ENCODE measurements at regions not wholly inside any gene's neighbourhood (a gene's known extent, or its start where the extent isn't known, plus 50 kb on each side); places are given as distances from the start of the nearest gene placed in this dataset.

DNA sequence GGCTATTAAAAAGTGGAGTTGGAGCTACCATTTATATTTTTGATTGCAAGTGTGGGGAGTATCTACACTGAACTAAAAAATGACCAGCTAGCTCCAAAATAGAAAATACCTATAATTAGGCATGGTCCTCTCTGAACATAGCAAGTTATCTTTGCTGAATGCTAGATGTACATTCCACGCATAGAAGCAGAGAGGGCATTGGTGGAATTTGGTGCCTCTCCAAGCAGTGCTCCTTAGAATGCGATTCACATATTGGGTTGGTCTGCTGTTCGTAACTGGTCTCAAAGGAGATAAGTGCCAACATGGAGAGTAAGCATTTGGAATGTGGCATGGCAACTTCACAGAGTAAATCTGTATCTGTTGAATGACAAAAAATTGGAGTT, 196.2 kb downstream of the PTN start:
- H3K4me3 ChIP-seq (ENCODE audit: low read length), result no peak overlapping the region
- DNase-seq, result no peak
- no peak for ATAC-seq
- intact Hi-C loops (cut with DNase I), result no loop called here
- no peaks in the 10 kb centered on the region for H3K27me3 ChIP-seq (ENCODE audit: control insufficient read depth, insufficient read depth)
- no peaks in the 10 kb centered on the region for H3K9me3 ChIP-seq (ENCODE audit: control insufficient read depth, low read length)
- peaks cover 2% of the 10 kb centered on the region for H3K4me1 ChIP-seq (ENCODE audit: control insufficient read depth, insufficient read depth, low read length)
- WGBS, result 70% methylated on average over 3 of the region's 3 CpGs
- no peak overlapping the region for H3K27ac ChIP-seq (ENCODE audit: low read length)

GRCh38 chr7:137146552-137147337, 196.8 kb downstream of the PTN start:
- Histone ChIP-seq H3K4me3 (ENCODE audit: low read length) (no peak overlapping the region), H3K27ac (ENCODE audit: low read length) (no peak overlapping the region), H3K9me3 (ENCODE audit: control insufficient read depth, low read length) (no peaks in the 10 kb centered on the region), H3K27me3 (ENCODE audit: control insufficient read depth, insufficient read depth) (no peaks in the 10 kb centered on the region), H3K4me1 (ENCODE audit: control insufficient read depth, insufficient read depth, low read length) (peaks cover 2% of the 10 kb centered on the region)
- ATAC-seq (no peak), DNase-seq (no peak)
- WGBS, result 89% methylated on average over 8 of the region's 8 CpGs
- intact Hi-C loops (cut with DNase I), result no loop called here

- DNase-seq (no peak), ATAC-seq (no peak)
- Histone ChIP-seq H3K4me1 (ENCODE audit: control insufficient read depth, insufficient read depth, low read length) (peaks cover 2% of the 10 kb centered on the region), H3K4me3 (ENCODE audit: low read length) (no peak overlapping the region), H3K27me3 (ENCODE audit: control insufficient read depth, insufficient read depth) (no peaks in the 10 kb centered on the region), H3K27ac (ENCODE audit: low read length) (no peak overlapping the region), H3K9me3 (ENCODE audit: control insufficient read depth, low read length) (no peaks in the 10 kb centered on the region)
- intact Hi-C loops (cut with DNase I), result no loop called here
- WGBS, result 52% methylated on average over 1 of the region's 1 CpG
These were observed 197.5 kb downstream of the PTN start for GRCh38 chr7:137146012-137146455.

DNA sequence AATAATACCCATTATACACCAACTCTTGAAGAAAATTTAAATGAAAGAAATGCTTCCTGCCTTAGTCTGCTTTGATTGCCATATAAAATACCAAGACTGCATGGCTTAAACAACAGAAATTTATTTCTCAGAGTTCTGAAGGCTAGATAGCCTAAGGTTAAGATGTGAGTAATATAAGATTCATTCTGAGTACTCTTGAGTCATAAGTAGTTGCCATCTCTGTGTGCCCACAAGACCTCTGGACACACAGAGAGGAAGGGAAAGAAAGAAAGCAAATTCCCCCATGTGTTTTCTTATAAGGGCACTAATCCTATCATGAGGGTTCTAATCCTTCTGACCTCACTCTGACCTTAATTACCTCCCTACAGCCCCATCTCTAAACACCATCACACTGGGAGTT, 201.2 kb downstream of the PTN start:
- DNase-seq, result no peak
- no peaks in the 10 kb centered on the region for H3K9me3 ChIP-seq (ENCODE audit: control insufficient read depth, low read length)
- peaks cover 1% of the 10 kb centered on the region for H3K4me1 ChIP-seq (ENCODE audit: control insufficient read depth, insufficient read depth, low read length)
- H3K4me3 ChIP-seq (ENCODE audit: low read length), result no peak overlapping the region
- no peak for ATAC-seq
- intact Hi-C loops (cut with DNase I), result no loop called here
- H3K27me3 ChIP-seq (ENCODE audit: control insufficient read depth, insufficient read depth), result no peaks in the 10 kb centered on the region
- no peak overlapping the region for H3K27ac ChIP-seq (ENCODE audit: low read length)

- ATAC-seq (no peak), DNase-seq (no peak)
- Histone ChIP-seq H3K4me1 (ENCODE audit: control insufficient read depth, insufficient read depth, low read length) (no peaks in the 10 kb centered on the region), H3K27me3 (ENCODE audit: control insufficient read depth, insufficient read depth) (no peaks in the 10 kb centered on the region), H3K27ac (ENCODE audit: low read length) (no peak overlapping the region), H3K9me3 (ENCODE audit: control insufficient read depth, low read length) (no peaks in the 10 kb centered on the region), H3K4me3 (ENCODE audit: low read length) (no peak overlapping the region)
- intact Hi-C loops (cut with DNase I), result no loop called here
- WGBS, result 69% methylated on average over 3 of the region's 3 CpGs
These were observed 207.7 kb downstream of the PTN start for GRCh38 chr7:137135654-137136350.

DNA sequence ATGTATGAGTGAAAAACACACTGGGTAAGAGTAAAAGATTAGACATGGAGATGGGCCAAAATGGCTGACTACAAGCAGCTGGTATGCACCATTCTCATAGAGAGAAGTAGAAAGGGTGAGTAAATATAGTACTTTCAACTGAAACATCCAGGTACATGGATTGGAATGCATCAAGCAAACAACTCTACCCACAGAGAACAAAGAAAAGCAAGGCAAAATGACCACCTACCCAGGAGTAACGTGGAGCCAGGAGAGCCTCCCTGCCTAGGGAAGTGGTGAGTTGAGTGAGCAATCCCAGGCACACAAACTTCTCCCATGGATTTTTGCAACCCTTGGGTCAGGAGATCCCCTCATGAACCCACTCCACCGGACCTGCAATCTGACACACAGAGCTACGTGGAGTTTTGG, 212.8 kb downstream of the PTN start:
- H3K4me1 ChIP-seq (ENCODE audit: control insufficient read depth, insufficient read depth, low read length), result no peaks in the 10 kb centered on the region
- ATAC-seq, result no peak
- no peaks in the 10 kb centered on the region for H3K9me3 ChIP-seq (ENCODE audit: control insufficient read depth, low read length)
- WGBS, result 92% methylated on average over 3 of the region's 3 CpGs
- intact Hi-C loops (cut with DNase I), result no loop called here
- no peak overlapping the region for H3K4me3 ChIP-seq (ENCODE audit: low read length)
- no peaks in the 10 kb centered on the region for H3K27me3 ChIP-seq (ENCODE audit: control insufficient read depth, insufficient read depth)
- no peak overlapping the region for H3K27ac ChIP-seq (ENCODE audit: low read length)
- DNase-seq, result no peak

GRCh38 chr7:137129025-137129424, 214.5 kb downstream of the PTN start:
- Histone ChIP-seq H3K4me1 (ENCODE audit: control insufficient read depth, insufficient read depth, low read length) (no peaks in the 10 kb centered on the region), H3K9me3 (ENCODE audit: control insufficient read depth, low read length) (no peaks in the 10 kb centered on the region), H3K27ac (ENCODE audit: low read length) (no peak overlapping the region), H3K27me3 (ENCODE audit: control insufficient read depth, insufficient read depth) (no peaks in the 10 kb centered on the region), H3K4me3 (ENCODE audit: low read length) (no peak overlapping the region)
- DNase-seq (no peak), ATAC-seq (no peak)
- intact Hi-C loops (cut with DNase I), result no loop called here
- 55% methylated on average over 4 of the region's 4 CpGs for WGBS

DNA sequence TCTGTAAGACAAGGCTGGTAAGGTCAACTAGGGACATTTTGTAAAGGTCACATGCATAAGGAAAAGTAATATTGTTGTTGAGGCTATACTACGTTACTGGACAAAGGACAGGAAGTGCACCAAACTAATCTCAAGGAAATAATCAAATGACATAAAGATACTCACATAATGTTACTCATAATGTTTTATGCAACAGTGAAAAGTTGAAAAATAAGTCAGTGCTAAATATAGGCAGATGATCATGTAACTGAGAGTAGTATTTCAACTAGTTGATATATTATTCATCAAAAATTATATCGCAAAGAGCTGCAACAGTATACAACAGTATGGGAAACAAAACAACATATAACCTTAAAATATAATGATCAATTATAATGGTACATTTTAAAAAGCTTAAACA, 215.7 kb downstream of the PTN start:
- DNase-seq (no peak), ATAC-seq (no peak)
- Histone ChIP-seq H3K27me3 (ENCODE audit: control insufficient read depth, insufficient read depth) (no peaks in the 10 kb centered on the region), H3K27ac (ENCODE audit: low read length) (no peak overlapping the region), H3K4me1 (ENCODE audit: control insufficient read depth, insufficient read depth, low read length) (no peaks in the 10 kb centered on the region), H3K9me3 (ENCODE audit: control insufficient read depth, low read length) (no peaks in the 10 kb centered on the region), H3K4me3 (ENCODE audit: low read length) (no peak overlapping the region)
- intact Hi-C loops (cut with DNase I), result no loop called here
- WGBS, result 71% methylated on average over 2 of the region's 2 CpGs

- Histone ChIP-seq H3K9me3 (ENCODE audit: control insufficient read depth, low read length) (no peaks in the 10 kb centered on the region), H3K27me3 (ENCODE audit: control insufficient read depth, insufficient read depth) (no peaks in the 10 kb centered on the region), H3K27ac (ENCODE audit: low read length) (no peak overlapping the region), H3K4me3 (ENCODE audit: low read length) (no peak overlapping the region), H3K4me1 (ENCODE audit: control insufficient read depth, insufficient read depth, low read length) (no peaks in the 10 kb centered on the region)
- DNase-seq (no peak), ATAC-seq (no peak)
- WGBS, result 96% methylated on average over 1 of the region's 1 CpG
- intact Hi-C loops (cut with DNase I), result no loop called here
These were observed 216.5 kb downstream of the PTN start for GRCh38 chr7:137127058-137127457.

GRCh38 chr7:137122145-137122544, 221.4 kb downstream of the PTN start:
- Histone ChIP-seq H3K9me3 (ENCODE audit: control insufficient read depth, low read length) (no peaks in the 10 kb centered on the region), H3K4me1 (ENCODE audit: control insufficient read depth, insufficient read depth, low read length) (no peaks in the 10 kb centered on the region), H3K27ac (ENCODE audit: low read length) (no peak overlapping the region), H3K27me3 (ENCODE audit: control insufficient read depth, insufficient read depth) (no peaks in the 10 kb centered on the region), H3K4me3 (ENCODE audit: low read length) (no peak overlapping the region)
- no peak for ATAC-seq
- intact Hi-C loops (cut with DNase I), result no loop called here
- no peak for DNase-seq
- 82% methylated on average over 2 of the region's 2 CpGs for WGBS

DNA sequence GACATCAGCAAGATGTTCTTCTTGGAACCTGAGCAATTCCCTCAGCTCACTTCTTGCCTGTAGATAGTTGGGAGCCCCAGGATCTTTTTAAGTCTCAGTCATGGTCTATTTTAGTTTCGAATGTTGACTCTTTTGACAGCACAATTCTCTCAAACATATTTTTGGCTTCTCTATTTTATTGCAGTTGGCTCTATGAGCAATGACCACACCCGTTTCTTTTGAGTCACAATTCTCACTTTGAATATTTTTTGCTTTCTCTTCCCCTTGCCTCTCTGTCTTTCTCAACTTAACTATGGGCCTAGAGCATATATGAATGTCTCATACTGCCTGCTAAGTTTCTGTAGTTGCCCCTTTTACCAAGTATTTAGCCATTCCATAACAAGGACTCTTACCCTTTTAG, 222.8 kb downstream of the PTN start:
- intact Hi-C loops (cut with DNase I), result no loop called here
- no peaks in the 10 kb centered on the region for H3K9me3 ChIP-seq (ENCODE audit: control insufficient read depth, low read length)
- 53% methylated on average over 2 of the region's 2 CpGs for WGBS
- no peak overlapping the region for H3K27ac ChIP-seq (ENCODE audit: low read length)
- ATAC-seq (no peak), DNase-seq (no peak)
- no peak overlapping the region for H3K4me3 ChIP-seq (ENCODE audit: low read length)
- H3K4me1 ChIP-seq (ENCODE audit: control insufficient read depth, insufficient read depth, low read length), result no peaks in the 10 kb centered on the region
- no peaks in the 10 kb centered on the region for H3K27me3 ChIP-seq (ENCODE audit: control insufficient read depth, insufficient read depth)
